Activated T-cell treated with anti-CD3 and anti-CD28 coated beads for 48 hours (primary cell): ENCODE measurements at regions not wholly inside any gene's neighbourhood (a gene's known extent, or its start where the extent isn't known, plus 50 kb on each side); places are given as distances from the start of the nearest gene placed in this dataset.

ENCODE experiments used
- DNase-seq: peaks from one replicate; pipeline ENCODE4 v3.0.0-alpha.2; 2020; ENCODE audit warnings: low read depth

DNA sequence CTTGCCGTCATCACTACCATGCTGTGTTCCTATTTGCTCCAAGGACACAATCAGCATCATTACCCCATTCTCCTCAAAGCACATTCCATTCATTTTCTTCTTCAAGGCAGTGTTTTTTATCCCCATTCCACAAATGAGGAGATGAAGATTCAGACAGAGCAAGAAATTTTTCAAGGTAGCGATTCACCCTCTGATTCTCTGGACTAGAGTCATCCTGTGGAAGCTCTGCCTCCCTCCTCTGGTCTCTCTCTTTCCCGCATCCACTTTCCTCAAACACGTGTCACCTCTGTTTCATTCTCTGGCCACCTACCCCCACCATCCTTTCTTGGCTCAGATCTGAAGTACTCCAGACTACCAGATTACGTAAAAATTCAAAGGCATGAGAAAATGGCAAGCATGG, 297.9 kb downstream of the SOX11 start:
- DNase-seq: no peak

DNA sequence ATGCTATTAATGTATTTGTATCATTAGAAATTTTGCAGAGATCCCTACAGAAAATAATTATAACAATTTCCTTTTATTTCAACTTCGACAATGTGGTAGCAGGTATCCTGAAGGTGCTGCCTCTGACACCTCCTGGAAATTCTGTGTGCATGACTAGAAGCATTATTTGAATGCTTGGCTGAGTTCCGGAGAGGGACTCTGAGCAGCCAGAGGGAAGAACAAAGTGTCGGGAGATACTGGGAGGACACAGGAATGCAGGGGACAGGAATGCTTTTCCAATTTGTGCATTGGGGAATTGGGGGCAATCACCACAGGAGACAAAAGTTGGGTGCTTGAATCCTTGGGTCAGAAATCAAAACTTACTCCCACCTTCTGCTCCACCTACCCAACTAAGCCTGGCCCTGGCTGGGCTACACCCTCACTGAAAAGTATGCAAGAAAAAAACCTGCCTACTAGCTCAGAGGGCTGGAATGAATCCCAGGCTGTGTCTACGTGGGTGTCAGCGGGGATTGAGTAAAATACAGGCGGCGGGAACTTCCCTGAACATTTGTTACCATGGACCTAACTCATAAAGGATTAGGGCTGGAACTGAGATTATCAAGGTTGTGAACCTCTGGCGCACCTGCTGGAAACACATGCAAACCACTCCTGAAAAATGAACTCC, 299.3 kb downstream of the SOX11 start:
- DNase-seq: no peak

GRCh38 chr2:5995832-5996231, 303.6 kb downstream of the SOX11 start:
- DNase-seq: no peak

GRCh38 chr2:6008186-6008585, 316.0 kb downstream of the SOX11 start:
- DNase-seq: no peak

GRCh38 chr2:6008726-6009125, 316.5 kb downstream of the SOX11 start:
- no peak for DNase-seq

GRCh38 chr2:6010163-6010562, 318.0 kb downstream of the SOX11 start:
- DNase-seq: no peak

- DNase-seq: no peak
Observed at GRCh38 chr2:6011921-6012320, 319.7 kb downstream of the SOX11 start.

GRCh38 chr2:6017736-6018286, 325.6 kb downstream of the SOX11 start:
- no peak for DNase-seq

- no peak for DNase-seq
Observed at GRCh38 chr2:6024229-6024628, 332.0 kb downstream of the SOX11 start.

DNA sequence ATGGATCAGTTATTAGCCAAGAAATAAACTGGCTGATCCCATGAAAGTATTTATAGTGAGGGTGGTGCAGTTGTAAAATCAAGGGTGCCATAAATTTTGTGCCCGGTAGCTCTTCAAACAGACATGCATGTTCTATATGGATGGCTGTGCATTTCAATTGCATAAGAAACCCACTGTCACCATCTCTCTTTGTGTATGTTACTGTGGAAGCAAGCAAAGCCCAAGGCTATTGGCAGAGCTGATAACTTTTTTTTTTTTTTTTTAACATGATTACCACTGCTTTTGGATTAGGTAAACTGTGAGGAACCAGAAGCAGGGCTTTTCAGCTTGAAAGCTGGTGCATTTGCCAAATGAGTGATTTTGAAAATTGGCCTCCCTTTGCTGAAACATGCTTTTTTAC, 332.6 kb downstream of the SOX11 start:
- no peak for DNase-seq

- no peak for DNase-seq
Observed at GRCh38 chr2:6025391-6025790, 333.2 kb downstream of the SOX11 start.

- no peak for DNase-seq
Observed at GRCh38 chr2:6027066-6027465, 334.9 kb downstream of the SOX11 start.

GRCh38 chr2:6031200-6031867, 339.1 kb downstream of the SOX11 start:
- DNase-seq: no peak

GRCh38 chr2:6036211-6036610, 344.0 kb downstream of the SOX11 start:
- no peak for DNase-seq

DNA sequence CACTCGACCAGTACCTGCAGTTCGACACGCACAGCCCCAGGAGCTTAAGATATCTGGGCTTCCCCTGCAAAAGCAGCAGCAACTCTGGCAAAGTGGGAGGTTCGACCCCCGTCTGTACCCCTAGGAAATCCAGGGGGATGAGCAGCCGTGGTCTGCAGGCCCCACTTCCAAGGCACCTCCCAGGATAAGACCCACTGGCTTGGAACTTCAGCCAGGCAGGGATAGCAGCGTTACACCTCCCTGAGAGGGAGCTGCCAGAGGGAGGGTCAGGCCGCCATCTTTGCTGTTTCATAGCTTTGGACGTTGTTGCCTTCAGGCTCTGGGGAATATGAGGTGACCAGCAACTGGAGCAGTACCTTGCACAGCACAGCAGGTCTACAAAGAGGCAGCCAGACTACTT, 351.1 kb downstream of the SOX11 start:
- DNase-seq: no peak

- DNase-seq: no peak
Observed at GRCh38 chr2:6052649-6053048, 360.5 kb downstream of the SOX11 start.

DNA sequence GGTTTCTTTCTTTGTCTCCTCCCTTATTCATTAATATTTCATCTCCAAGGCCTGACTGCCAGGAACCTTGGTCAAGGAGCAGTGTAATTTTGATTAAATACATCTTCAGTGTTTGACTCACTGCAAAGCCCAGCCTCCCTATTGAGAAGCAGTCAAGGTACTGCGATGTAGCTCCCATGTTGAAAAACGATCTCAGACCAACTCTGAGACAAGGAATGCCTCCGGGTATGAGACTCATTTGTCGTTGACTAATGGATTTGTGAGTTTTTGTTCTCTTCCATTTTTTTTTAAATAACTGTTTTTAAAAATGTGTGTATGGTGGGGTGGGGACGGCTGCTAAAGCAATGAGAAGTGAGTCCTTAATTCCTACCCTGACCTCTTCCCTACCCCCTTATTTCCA, 361.6 kb downstream of the SOX11 start:
- DNase-seq: no peak

DNA sequence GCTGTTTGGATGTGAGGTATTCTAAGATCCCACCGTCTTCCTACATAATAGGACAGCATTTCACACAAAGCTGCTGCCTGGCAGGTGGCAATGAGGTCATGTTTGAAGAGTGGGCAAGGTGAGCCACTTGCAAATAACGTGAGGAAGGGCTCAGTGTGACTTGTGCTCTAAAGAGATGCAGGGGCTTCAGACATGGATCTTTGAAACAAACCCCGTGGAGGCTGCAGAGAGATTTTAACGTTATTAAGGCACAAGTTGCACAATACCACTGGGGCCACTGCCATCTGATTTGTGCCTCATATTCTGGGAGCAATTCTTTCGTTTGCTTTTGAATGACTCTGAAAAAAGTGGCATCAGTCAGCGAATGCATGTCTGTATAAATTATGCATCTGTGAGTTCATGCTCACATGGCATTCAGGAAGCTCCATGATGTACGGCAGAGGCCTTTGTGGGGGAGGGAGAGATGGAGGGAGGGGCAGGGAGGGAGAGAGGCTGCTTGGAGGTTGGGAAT, 362.0 kb downstream of the SOX11 start:
- no peak for DNase-seq

DNA sequence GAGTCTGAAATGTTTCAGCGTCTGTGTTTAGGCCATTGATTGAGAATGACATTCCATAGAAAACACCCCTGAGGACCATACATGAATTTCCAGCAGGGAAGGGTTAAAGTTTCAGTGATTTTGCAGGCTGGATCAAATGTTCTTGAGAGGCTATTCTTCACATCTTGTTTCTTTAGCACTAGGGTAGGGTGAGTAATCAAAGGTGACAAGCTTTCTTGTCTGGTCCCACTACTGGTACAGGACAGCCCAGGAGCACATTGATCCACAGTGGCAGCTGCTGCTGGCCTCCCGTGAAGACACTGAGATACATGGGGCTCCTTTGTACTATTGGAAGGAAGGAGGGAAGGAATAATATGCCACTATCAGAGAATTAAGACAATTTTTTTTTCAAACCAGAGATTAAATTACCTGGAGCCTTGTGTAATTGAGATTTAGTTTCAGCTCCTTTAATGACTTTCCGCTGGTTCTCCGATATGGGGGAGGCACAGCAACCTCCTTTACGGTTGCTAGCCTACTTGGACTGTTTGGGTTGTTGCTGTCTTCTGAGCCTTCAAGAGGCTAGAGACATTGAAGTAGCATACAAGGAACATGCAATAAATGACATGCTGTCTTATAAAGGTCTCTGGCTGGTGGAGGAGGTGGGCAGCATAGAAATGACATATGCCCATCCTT, 368.9 kb downstream of the SOX11 start:
- no peak for DNase-seq

- DNase-seq: no peak
Observed at GRCh38 chr2:6064757-6065156, 372.6 kb downstream of the SOX11 start.

GRCh38 chr2:6065703-6066102, 373.5 kb downstream of the SOX11 start:
- no peak for DNase-seq

GRCh38 chr2:6067089-6067488, 374.9 kb downstream of the SOX11 start:
- DNase-seq: no peak

DNA sequence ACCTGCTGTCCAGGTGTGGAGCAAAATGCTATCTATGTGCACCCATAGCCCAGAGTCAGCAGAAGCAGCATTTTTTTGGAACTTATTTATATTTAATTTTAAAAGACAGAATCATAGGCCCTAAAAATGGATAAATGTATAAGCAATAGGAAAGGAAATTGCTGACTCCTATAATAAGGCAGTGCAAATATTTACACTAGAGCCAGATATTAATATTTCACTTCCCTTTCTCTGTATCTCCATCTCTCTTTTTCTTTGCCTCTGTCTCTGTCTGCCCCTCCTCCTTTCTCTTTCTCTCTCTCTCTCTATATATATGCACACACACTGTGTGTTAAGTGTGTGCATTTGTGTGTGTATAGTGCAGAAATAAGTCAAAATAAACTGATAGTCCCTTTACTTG, 375.6 kb downstream of the SOX11 start:
- DNase-seq: no peak
